DND-41 (cell line): ENCODE measurements at regions not wholly inside any gene's neighbourhood (a gene's known extent, or its start where the extent isn't known, plus 50 kb on each side); places are given as distances from the start of the nearest gene placed in this dataset.

ENCODE experiments used
- ATAC-seq: fragments of 200-7000 bp; cut with Tn5 transposase; 3 replicates; pipeline ENCODE4 v1.9.1; 2021; ENCODE audit warnings: low read depth; ENCODE audit not compliant: insufficient read depth
- DNase-seq: peaks from one replicate; pipeline ENCODE4 v3.0.0-alpha.2; 2020
- H2AFZ ChIP-seq: 2 replicates; pipeline ENCODE4 v1.6.0; 2012; ENCODE audit warnings: low read depth, low read length
- H3K27ac ChIP-seq: 2 replicates; pipeline ENCODE4 v1.5.1; 2012; ENCODE audit warnings: low read length, inconsistent platforms
- H3K27me3 ChIP-seq: fragments of 200-600 bp; sonication (generic); 2 replicates; pipeline ENCODE4 v1.6.0; 2012; ENCODE audit warnings: low read length, mild to moderate bottlenecking, inconsistent platforms; ENCODE audit not compliant: insufficient read depth, poor library complexity
- H3K36me3 ChIP-seq: 2 replicates; pipeline ENCODE4 v1.5.1; 2012; ENCODE audit warnings: low read length, inconsistent platforms; ENCODE audit not compliant: insufficient read depth
- H3K4me1 ChIP-seq: 2 replicates; pipeline ENCODE4 v1.5.1; 2012; ENCODE audit warnings: mild to moderate bottlenecking, low read length; ENCODE audit not compliant: insufficient read depth
- H3K4me2 ChIP-seq: 2 replicates; pipeline ENCODE4 v1.6.0; 2012; ENCODE audit warnings: mild to moderate bottlenecking, moderate library complexity, low read length, inconsistent platforms; ENCODE audit not compliant: insufficient read depth
- H3K4me3 ChIP-seq, 2 experiments: fragments of 200-600 bp in 1 of 2; shearing (Covaris generic) in 1 of 2; 2 replicates each; pipeline ENCODE4 v1.5.1; 2012 to 2016; ENCODE audit warnings: inconsistent platforms in 2 of 2, low read length in 2 of 2, mild to moderate bottlenecking in 2 of 2, low read depth in 1 of 2, moderate library complexity in 1 of 2
- H3K79me2 ChIP-seq: 2 replicates; pipeline ENCODE4 v1.6.0; 2012; ENCODE audit warnings: low read length, inconsistent platforms; ENCODE audit not compliant: insufficient read depth
- H3K9ac ChIP-seq: 2 replicates; pipeline ENCODE4 v1.6.0; 2012; ENCODE audit warnings: low read depth, mild to moderate bottlenecking, inconsistent platforms, low read length, moderate library complexity
- H3K9me3 ChIP-seq: 2 replicates; pipeline ENCODE4 v1.5.1; 2012; ENCODE audit warnings: low read length, moderate library complexity, mild to moderate bottlenecking, inconsistent platforms; ENCODE audit not compliant: insufficient read depth, severe bottlenecking
- H4K20me1 ChIP-seq: 2 replicates; pipeline ENCODE4 v1.6.0; 2012; ENCODE audit warnings: low read length; ENCODE audit not compliant: insufficient read depth
- CTCF ChIP-seq: IDR thresholded peaks from 2 replicates; pipeline ENCODE4 v1.5.1; 2012; ENCODE audit warnings: borderline replicate concordance, low read length, moderate library complexity, mild to moderate bottlenecking; ENCODE audit not compliant: poor library complexity, severe bottlenecking; ENCODE audit errors: extremely low read depth
- EZH2 ChIP-seq: IDR thresholded peaks from 3 replicates; pipeline ENCODE4 v1.6.1; 2012; ENCODE audit warnings: borderline replicate concordance, low read depth, mild to moderate bottlenecking, moderate library complexity, low read length, inconsistent platforms; ENCODE audit not compliant: severe bottlenecking

GRCh38 chr12:45122768-45123380 is 72.0 kb upstream of the DBX2 start:
- DNase-seq (no peak), ATAC-seq (no peak)
- H3K79me2 ChIP-seq, result no peaks in the 10 kb centered on the region
- no peak overlapping the region for H2AFZ ChIP-seq
- no peak for TF ChIP-seq EZH2
- TF ChIP-seq CTCF, result peak; percentile 63
- no peak overlapping the region for H3K4me3 ChIP-seq
- no peak overlapping the region for H3K9ac ChIP-seq
- no peaks in the 10 kb centered on the region for H3K9me3 ChIP-seq
- peaks cover 3% of the 10 kb centered on the region for H3K27me3 ChIP-seq
- no peaks in the 10 kb centered on the region for H4K20me1 ChIP-seq
- no peaks in the 10 kb centered on the region for H3K36me3 ChIP-seq
- H3K27ac ChIP-seq, result no peak overlapping the region
- no peak overlapping the region for H3K4me2 ChIP-seq
- no peaks in the 10 kb centered on the region for H3K4me1 ChIP-seq

- no peak overlapping the region for H3K4me2 ChIP-seq
- H3K9me3 ChIP-seq, result no peaks in the 10 kb centered on the region
- H3K36me3 ChIP-seq, result no peaks in the 10 kb centered on the region
- H3K9ac ChIP-seq, result no peak overlapping the region
- H3K4me3 ChIP-seq, result no peak overlapping the region
- no peaks in the 10 kb centered on the region for H4K20me1 ChIP-seq
- no peak for ATAC-seq
- H3K27me3 ChIP-seq, result peaks cover 3% of the 10 kb centered on the region
- TF ChIP-seq CTCF, result no peak
- no peak for TF ChIP-seq EZH2
- H3K27ac ChIP-seq, result no peak overlapping the region
- DNase-seq, result no peak
- no peaks in the 10 kb centered on the region for H3K4me1 ChIP-seq
- H3K79me2 ChIP-seq, result no peaks in the 10 kb centered on the region
- no peak overlapping the region for H2AFZ ChIP-seq
Observed at GRCh38 chr12:45124485-45125155, 73.7 kb upstream of the DBX2 start.

- Histone ChIP-seq H3K27me3 (peaks cover 3% of the 10 kb centered on the region), H3K36me3 (no peaks in the 10 kb centered on the region), H2AFZ (no peak overlapping the region), H3K4me3 (no peak overlapping the region), H3K9ac (no peak overlapping the region), H3K27ac (no peak overlapping the region), H3K79me2 (no peaks in the 10 kb centered on the region), H3K9me3 (no peaks in the 10 kb centered on the region), H4K20me1 (no peaks in the 10 kb centered on the region), H3K4me1 (no peaks in the 10 kb centered on the region), H3K4me2 (no peak overlapping the region)
- DNase-seq (no peak), ATAC-seq (no peak)
- no peak for TF ChIP-seq EZH2
- TF ChIP-seq CTCF, result no peak
Observed at GRCh38 chr12:45125997-45126396, 75.1 kb upstream of the DBX2 start.
